Fibroblast of lung (primary cell): ENCODE measurements at regions not wholly inside any gene's neighbourhood (a gene's known extent, or its start where the extent isn't known, plus 50 kb on each side); places are given as distances from the start of the nearest gene placed in this dataset.

Experiments
- DNase-seq, 2 donors: peaks; one replicate each; pipeline versions ENCODE4 v3.0.0 to v3.0.0-alpha.2; 2010; ENCODE audit warnings: low read depth in 2 of 2
- H2AFZ ChIP-seq: 2 replicates; pipeline ENCODE4 v1.5.1; 2012; ENCODE audit warnings: low read length, control low read depth, inconsistent platforms
- H3K27ac ChIP-seq: 2 replicates; pipeline ENCODE4 v1.5.1; 2011; ENCODE audit warnings: low read length, control low read depth; ENCODE audit not compliant: insufficient read depth
- H3K27me3 ChIP-seq: 2 replicates; pipeline ENCODE4 v1.5.1; 2011; ENCODE audit warnings: mild to moderate bottlenecking, low read length; ENCODE audit not compliant: control insufficient read depth, insufficient read depth
- H3K36me3 ChIP-seq: 2 replicates; pipeline ENCODE4 v1.5.1; 2011; ENCODE audit warnings: low read length; ENCODE audit not compliant: control insufficient read depth, insufficient read depth
- H3K4me1 ChIP-seq: 2 replicates; pipeline ENCODE4 v1.5.1; 2011; ENCODE audit warnings: low read length; ENCODE audit not compliant: control insufficient read depth, insufficient read depth; ENCODE audit errors: extremely low read depth
- H3K4me2 ChIP-seq: 2 replicates; pipeline ENCODE4 v1.5.1; 2011; ENCODE audit warnings: low read length, control low read depth; ENCODE audit not compliant: insufficient read depth; ENCODE audit errors: extremely low read depth
- H3K4me3 ChIP-seq, 4 experiments: fragments of 200-600 bp in 1 of 4; sonication (generic) in 1 of 4; replicated peaks in 1 of 4; 2 replicates each; pipeline ENCODE4 v1.5.1; 2011 to 2016; ENCODE audit warnings: low read length in 4 of 4, low read depth in 3 of 4, mild to moderate bottlenecking in 3 of 4, control low read depth in 2 of 4, inconsistent platforms in 1 of 4, mixed read lengths in 1 of 4; ENCODE audit not compliant: insufficient read depth in 1 of 4; ENCODE audit errors: control extremely low read depth in 1 of 4
- H3K79me2 ChIP-seq: 2 replicates; pipeline ENCODE4 v1.5.1; 2012; ENCODE audit warnings: mild to moderate bottlenecking, low read length, inconsistent platforms; ENCODE audit not compliant: control insufficient read depth, insufficient read depth
- H3K9ac ChIP-seq: 2 replicates; pipeline ENCODE4 v1.5.1; 2011; ENCODE audit warnings: mild to moderate bottlenecking, low read length, control low read depth; ENCODE audit not compliant: insufficient read depth
- H3K9me3 ChIP-seq: 2 replicates; pipeline ENCODE4 v1.5.1; 2012; ENCODE audit warnings: low read depth, low read length; ENCODE audit not compliant: control insufficient read depth, insufficient read depth
- H4K20me1 ChIP-seq: 2 replicates; pipeline ENCODE4 v1.5.1; 2011; ENCODE audit warnings: low read length; ENCODE audit not compliant: control insufficient read depth, insufficient read depth; ENCODE audit errors: extremely low read depth
- EZH2 ChIP-seq: IDR thresholded peaks from 2 replicates; pipeline ENCODE4 v1.5.1; 2012; ENCODE audit warnings: low read length, control low read depth, mild to moderate bottlenecking; ENCODE audit errors: missing control alignments
- TF ChIP-seq, protein P1 (sequence below), 2 donors: IDR thresholded peaks in 1 of 2; conservative IDR thresholded peaks in 1 of 2; 1 replicate in 1 of 2; 2 replicates in 1 of 2; pipeline ENCODE4 v1.5.1; 2011 to 2012; ENCODE audit warnings: low read length in 2 of 2, control low read depth in 1 of 2, inconsistent platforms in 1 of 2, low read depth in 1 of 2, mild to moderate bottlenecking in 1 of 2

DNA sequence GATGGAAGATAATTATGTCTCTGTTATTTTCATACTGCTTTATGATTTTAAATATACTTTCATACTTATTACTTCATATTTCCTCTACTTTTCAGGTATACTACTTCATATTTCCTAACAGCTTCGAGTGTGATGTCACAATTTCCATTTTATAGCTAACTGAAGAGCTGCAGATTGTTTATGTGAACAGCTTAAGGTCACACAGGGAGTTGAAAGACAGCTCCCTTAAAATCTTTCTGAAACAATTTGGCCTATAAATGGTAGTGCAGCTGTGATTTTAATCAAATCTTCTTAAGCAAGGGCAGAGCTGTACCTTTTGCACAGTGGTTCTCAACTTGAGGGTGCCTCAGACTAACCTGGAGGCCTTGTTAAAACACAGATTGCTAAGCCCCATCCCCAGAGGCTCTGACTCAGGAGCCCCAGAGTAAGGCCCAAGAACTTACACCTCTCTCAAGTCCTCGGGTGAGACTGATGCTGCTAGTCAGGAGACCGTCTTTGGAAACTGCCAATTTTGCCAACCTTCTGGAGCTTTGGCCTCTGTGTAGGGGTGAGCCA lies 347.0 kb upstream of the HSF2 start:
- H3K9ac ChIP-seq = no peak overlapping the region
- H3K9me3 ChIP-seq = no peaks in the 10 kb centered on the region
- no peak overlapping the region for H3K27ac ChIP-seq
- H2AFZ ChIP-seq = no peak overlapping the region
- H3K36me3 ChIP-seq = no peaks in the 10 kb centered on the region
- no peaks in the 10 kb centered on the region for H4K20me1 ChIP-seq
- H3K4me2 ChIP-seq = no peak overlapping the region
- no peak for DNase-seq
- H3K79me2 ChIP-seq = no peaks in the 10 kb centered on the region
- H3K27me3 ChIP-seq = no peaks in the 10 kb centered on the region
- no peaks in the 10 kb centered on the region for H3K4me1 ChIP-seq
- no peak overlapping the region for H3K4me3 ChIP-seq
- TF ChIP-seq, protein P1, sequence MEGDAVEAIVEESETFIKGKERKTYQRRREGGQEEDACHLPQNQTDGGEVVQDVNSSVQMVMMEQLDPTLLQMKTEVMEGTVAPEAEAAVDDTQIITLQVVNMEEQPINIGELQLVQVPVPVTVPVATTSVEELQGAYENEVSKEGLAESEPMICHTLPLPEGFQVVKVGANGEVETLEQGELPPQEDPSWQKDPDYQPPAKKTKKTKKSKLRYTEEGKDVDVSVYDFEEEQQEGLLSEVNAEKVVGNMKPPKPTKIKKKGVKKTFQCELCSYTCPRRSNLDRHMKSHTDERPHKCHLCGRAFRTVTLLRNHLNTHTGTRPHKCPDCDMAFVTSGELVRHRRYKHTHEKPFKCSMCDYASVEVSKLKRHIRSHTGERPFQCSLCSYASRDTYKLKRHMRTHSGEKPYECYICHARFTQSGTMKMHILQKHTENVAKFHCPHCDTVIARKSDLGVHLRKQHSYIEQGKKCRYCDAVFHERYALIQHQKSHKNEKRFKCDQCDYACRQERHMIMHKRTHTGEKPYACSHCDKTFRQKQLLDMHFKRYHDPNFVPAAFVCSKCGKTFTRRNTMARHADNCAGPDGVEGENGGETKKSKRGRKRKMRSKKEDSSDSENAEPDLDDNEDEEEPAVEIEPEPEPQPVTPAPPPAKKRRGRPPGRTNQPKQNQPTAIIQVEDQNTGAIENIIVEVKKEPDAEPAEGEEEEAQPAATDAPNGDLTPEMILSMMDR (conservative IDR thresholded peaks at IDR 0.05 in 1 of 2, IDR thresholded peaks at IDR 0.05 in 1 of 2; ENCODE audit: low read depth in 1 of 2, low read length in 2 of 2) = no peak
- no peak for TF ChIP-seq EZH2

DNA sequence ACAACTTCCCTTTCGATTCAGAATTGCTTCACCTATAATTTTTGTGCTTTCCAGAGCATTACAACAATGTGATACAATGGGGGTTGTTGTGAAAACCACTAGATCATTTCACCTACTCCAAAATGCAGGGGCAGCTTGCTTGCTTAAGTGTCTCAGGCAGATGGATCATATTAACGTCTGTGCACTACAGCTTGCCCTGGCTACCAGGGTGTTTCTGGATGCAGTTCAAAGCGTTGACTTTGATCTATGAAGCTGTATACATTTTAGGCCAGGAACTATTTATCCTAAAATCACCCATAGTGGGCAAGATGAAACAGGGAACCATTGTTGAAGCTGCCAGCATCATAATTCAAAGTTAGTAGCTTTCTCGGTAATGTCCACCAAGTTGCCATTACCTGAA lies 339.5 kb upstream of the HSF2 start:
- Histone ChIP-seq H3K4me1 (no peaks in the 10 kb centered on the region), H3K36me3 (no peaks in the 10 kb centered on the region), H3K4me3 (no peak overlapping the region), H4K20me1 (no peaks in the 10 kb centered on the region), H3K9me3 (no peaks in the 10 kb centered on the region), H3K79me2 (no peaks in the 10 kb centered on the region), H3K9ac (no peak overlapping the region), H3K4me2 (no peak overlapping the region), H2AFZ (no peak overlapping the region), H3K27me3 (peaks cover 2% of the 10 kb centered on the region), H3K27ac (no peak overlapping the region)
- TF ChIP-seq, protein P1 (conservative IDR thresholded peaks at IDR 0.05 in 1 of 2, IDR thresholded peaks at IDR 0.05 in 1 of 2; ENCODE audit: low read depth in 1 of 2, low read length in 2 of 2) = no peak
- TF ChIP-seq EZH2 = no peak
- peak; percentile 23 to 39 for DNase-seq

DNA sequence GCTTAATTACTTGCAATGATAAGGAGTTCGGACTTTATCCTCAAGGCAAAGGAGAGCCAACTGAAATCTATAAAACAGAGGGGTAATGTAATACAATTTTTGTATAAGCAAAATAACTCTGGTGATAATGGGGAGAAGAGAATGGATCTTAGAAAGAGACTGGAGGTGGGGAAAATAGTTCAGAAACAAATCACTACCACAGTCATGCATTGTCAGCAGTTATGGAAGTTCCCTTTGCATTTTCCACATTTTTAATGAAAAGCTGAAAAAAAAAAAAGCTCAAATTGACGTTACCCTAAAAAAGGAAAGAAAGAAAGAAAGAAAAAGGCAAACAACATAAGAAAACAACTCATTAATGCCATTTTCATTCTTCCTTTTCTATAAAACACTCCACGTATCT lies 337.6 kb upstream of the HSF2 start:
- Histone ChIP-seq H3K79me2 (no peaks in the 10 kb centered on the region), H3K4me3 (no peak overlapping the region), H3K9ac (no peak overlapping the region), H3K36me3 (no peaks in the 10 kb centered on the region), H3K27ac (no peak overlapping the region), H3K27me3 (peaks cover 2% of the 10 kb centered on the region), H3K9me3 (no peaks in the 10 kb centered on the region), H3K4me2 (no peak overlapping the region), H2AFZ (no peak overlapping the region), H3K4me1 (no peaks in the 10 kb centered on the region), H4K20me1 (no peaks in the 10 kb centered on the region)
- no peak for TF ChIP-seq EZH2
- TF ChIP-seq, protein P1 (conservative IDR thresholded peaks at IDR 0.05 in 1 of 2, IDR thresholded peaks at IDR 0.05 in 1 of 2; ENCODE audit: low read depth in 1 of 2, low read length in 2 of 2) = no peak
- DNase-seq = peak in 1 of 2 donors; percentile 59
